ENCODE measurements at regions not wholly inside any gene's neighbourhood (a gene's known extent, or its start where the extent isn't known, plus 50 kb on each side); places are given as distances from the start of the nearest gene placed in this dataset.

GRCh38 chr16:59042301-59042700, 308.2 kb upstream of the GOT2 start:
- TF ChIP-seq CTCF (IDR thresholded peaks at IDR 0.05; ENCODE audit: partially characterized antibody, unreplicated experiment) = no peak
- peaks cover 2% of the 10 kb centered on the region for H3K4me1 Mint-ChIP-seq (ENCODE audit: low read depth, unreplicated experiment)
- H3K36me3 Mint-ChIP-seq (ENCODE audit: unreplicated experiment) = no peaks in the 10 kb centered on the region
- DNase-seq = no peak
- no peak overlapping the region for H3K27ac Mint-ChIP-seq (ENCODE audit: unreplicated experiment)
- H3K9me3 Mint-ChIP-seq (ENCODE audit: unreplicated experiment) = no peaks in the 10 kb centered on the region
- no peaks in the 10 kb centered on the region for H3K27me3 Mint-ChIP-seq (ENCODE audit: unreplicated experiment)
- H3K4me3 Mint-ChIP-seq (ENCODE audit: unreplicated experiment) = no peak overlapping the region

GRCh38 chr16:59039066-59039720, 305.1 kb upstream of the GOT2 start:
- no peak for DNase-seq
- peaks cover 2% of the 10 kb centered on the region for H3K4me1 Mint-ChIP-seq (ENCODE audit: low read depth, unreplicated experiment)
- no peaks in the 10 kb centered on the region for H3K9me3 Mint-ChIP-seq (ENCODE audit: unreplicated experiment)
- H3K4me3 Mint-ChIP-seq (ENCODE audit: unreplicated experiment) = no peak overlapping the region
- no peak overlapping the region for H3K27ac Mint-ChIP-seq (ENCODE audit: unreplicated experiment)
- no peak for TF ChIP-seq CTCF (IDR thresholded peaks at IDR 0.05; ENCODE audit: partially characterized antibody, unreplicated experiment)
- no peaks in the 10 kb centered on the region for H3K36me3 Mint-ChIP-seq (ENCODE audit: unreplicated experiment)
- no peaks in the 10 kb centered on the region for H3K27me3 Mint-ChIP-seq (ENCODE audit: unreplicated experiment)

GRCh38 chr16:59030923-59031485, 296.9 kb upstream of the GOT2 start:
- H3K27me3 Mint-ChIP-seq (ENCODE audit: unreplicated experiment) = no peaks in the 10 kb centered on the region
- no peak overlapping the region for H3K4me3 Mint-ChIP-seq (ENCODE audit: unreplicated experiment)
- H3K36me3 Mint-ChIP-seq (ENCODE audit: unreplicated experiment) = no peaks in the 10 kb centered on the region
- no peaks in the 10 kb centered on the region for H3K9me3 Mint-ChIP-seq (ENCODE audit: unreplicated experiment)
- no peak for DNase-seq
- H3K4me1 Mint-ChIP-seq (ENCODE audit: low read depth, unreplicated experiment) = no peaks in the 10 kb centered on the region
- no peak overlapping the region for H3K27ac Mint-ChIP-seq (ENCODE audit: unreplicated experiment)
- no peak for TF ChIP-seq CTCF (IDR thresholded peaks at IDR 0.05; ENCODE audit: partially characterized antibody, unreplicated experiment)

- H3K4me3 Mint-ChIP-seq (ENCODE audit: unreplicated experiment) = no peak overlapping the region
- no peaks in the 10 kb centered on the region for H3K4me1 Mint-ChIP-seq (ENCODE audit: low read depth, unreplicated experiment)
- no peak for DNase-seq
- H3K36me3 Mint-ChIP-seq (ENCODE audit: unreplicated experiment) = no peaks in the 10 kb centered on the region
- H3K27me3 Mint-ChIP-seq (ENCODE audit: unreplicated experiment) = peaks cover 4% of the 10 kb centered on the region
- no peak for TF ChIP-seq CTCF (IDR thresholded peaks at IDR 0.05; ENCODE audit: partially characterized antibody, unreplicated experiment)
- no peaks in the 10 kb centered on the region for H3K9me3 Mint-ChIP-seq (ENCODE audit: unreplicated experiment)
- H3K27ac Mint-ChIP-seq (ENCODE audit: unreplicated experiment) = no peak overlapping the region
These were observed 287.6 kb upstream of the GOT2 start for GRCh38 chr16:59021751-59022150.

- H3K4me1 Mint-ChIP-seq (ENCODE audit: low read depth, unreplicated experiment) = no peaks in the 10 kb centered on the region
- TF ChIP-seq CTCF (IDR thresholded peaks at IDR 0.05; ENCODE audit: partially characterized antibody, unreplicated experiment) = no peak
- H3K27ac Mint-ChIP-seq (ENCODE audit: unreplicated experiment) = no peak overlapping the region
- no peak for DNase-seq
- no peaks in the 10 kb centered on the region for H3K9me3 Mint-ChIP-seq (ENCODE audit: unreplicated experiment)
- no peaks in the 10 kb centered on the region for H3K36me3 Mint-ChIP-seq (ENCODE audit: unreplicated experiment)
- H3K4me3 Mint-ChIP-seq (ENCODE audit: unreplicated experiment) = no peak overlapping the region
- peaks cover 3% of the 10 kb centered on the region for H3K27me3 Mint-ChIP-seq (ENCODE audit: unreplicated experiment)
These were observed 279.8 kb upstream of the GOT2 start for GRCh38 chr16:59013930-59014329.

Data from glutamatergic neuron (in vitro differentiated cells).